Ovary (tissue), 3 donors: ENCODE measurements at regions not wholly inside any gene's neighbourhood (a gene's known extent, or its start where the extent isn't known, plus 50 kb on each side); places are given as distances from the start of the nearest gene placed in this dataset.

Experiments
- EP300 ChIP-seq: sonication (generic); formaldehyde crosslinking; IDR thresholded peaks from one replicate; pipeline ENCODE4 v1.6.1; 2017; ENCODE audit warnings: antibody characterized with exemption
- POLR2A ChIP-seq: fragments of 450-650 bp; IDR thresholded peaks from one replicate; pipeline ENCODE4 v1.6.1; 2017; ENCODE audit warnings: antibody characterized with exemption, mild to moderate bottlenecking, moderate library complexity
- TF ChIP-seq, protein P1 (sequence below), 3 donors: fragments of 450-650 bp in 2 of 3; fragments of 200-600 bp in 1 of 3; IDR thresholded peaks; one replicate each; pipeline versions ENCODE4 v1.5.1 to v1.8.0; 2016 to 2022; ENCODE audit warnings: antibody characterized with exemption in 3 of 3, mild to moderate bottlenecking in 1 of 3
- donor health status: DM: no; HTN: no; CAD: no.

GRCh38 chr7:82549616-82550285 is 106.2 kb upstream of the CACNA2D1 start:
- TF ChIP-seq POLR2A: no peak
- TF ChIP-seq, protein P1, sequence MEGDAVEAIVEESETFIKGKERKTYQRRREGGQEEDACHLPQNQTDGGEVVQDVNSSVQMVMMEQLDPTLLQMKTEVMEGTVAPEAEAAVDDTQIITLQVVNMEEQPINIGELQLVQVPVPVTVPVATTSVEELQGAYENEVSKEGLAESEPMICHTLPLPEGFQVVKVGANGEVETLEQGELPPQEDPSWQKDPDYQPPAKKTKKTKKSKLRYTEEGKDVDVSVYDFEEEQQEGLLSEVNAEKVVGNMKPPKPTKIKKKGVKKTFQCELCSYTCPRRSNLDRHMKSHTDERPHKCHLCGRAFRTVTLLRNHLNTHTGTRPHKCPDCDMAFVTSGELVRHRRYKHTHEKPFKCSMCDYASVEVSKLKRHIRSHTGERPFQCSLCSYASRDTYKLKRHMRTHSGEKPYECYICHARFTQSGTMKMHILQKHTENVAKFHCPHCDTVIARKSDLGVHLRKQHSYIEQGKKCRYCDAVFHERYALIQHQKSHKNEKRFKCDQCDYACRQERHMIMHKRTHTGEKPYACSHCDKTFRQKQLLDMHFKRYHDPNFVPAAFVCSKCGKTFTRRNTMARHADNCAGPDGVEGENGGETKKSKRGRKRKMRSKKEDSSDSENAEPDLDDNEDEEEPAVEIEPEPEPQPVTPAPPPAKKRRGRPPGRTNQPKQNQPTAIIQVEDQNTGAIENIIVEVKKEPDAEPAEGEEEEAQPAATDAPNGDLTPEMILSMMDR (IDR thresholded peaks at IDR 0.05): no peak
- TF ChIP-seq EP300: no peak
